A673 (cell line): ENCODE measurements at regions not wholly inside any gene's neighbourhood (a gene's known extent, or its start where the extent isn't known, plus 50 kb on each side); places are given as distances from the start of the nearest gene placed in this dataset.

Experiments used
- BruUV-seq: library from RNA; stranded (reverse); fragments of 400-500 nt; replicated peaks from 2 replicates; lab custom pipeline; 2021; lab: Mats Ljungman, UMichigan
- CTCF ChIA-PET: fragments of 300-600 bp; sonication (Branson Sonifier 250); formaldehyde crosslinking; loops from one replicate; lab custom pipeline; 2022; ENCODE audit warnings: antibody characterized with exemption; lab: Charles Lee
- POLR2A ChIA-PET: fragments of 300-600 bp; sonication (Branson Sonifier 250); formaldehyde crosslinking; loops from one replicate; lab custom pipeline; 2022; ENCODE audit warnings: antibody characterized with exemption; ENCODE audit not compliant: low non-redundant PET; lab: Charles Lee
- DNase-seq: peaks from one replicate; pipeline ENCODE4 v3.0.0-alpha.2; 2015; ENCODE audit warnings: low spot score
- H3K27ac ChIP-seq: fragments of 200-600 bp; sonication (generic); 2 replicates; pipeline ENCODE4 v1.5.1; 2016; ENCODE audit warnings: mixed run types, low read depth, mild to moderate bottlenecking, mixed read lengths, antibody characterized with exemption, low read length; ENCODE audit not compliant: poor library complexity, severe bottlenecking
- H3K27me3 ChIP-seq: fragments of 200-600 bp; sonication (generic); replicated peaks from 2 replicates; pipeline ENCODE4 v1.6.1; 2017; ENCODE audit warnings: mixed run types, low read depth, mild to moderate bottlenecking, mixed read lengths, antibody characterized with exemption, low read length; ENCODE audit not compliant: insufficient read depth, poor library complexity
- H3K36me3 ChIP-seq: fragments of 200-600 bp; sonication (generic); 2 replicates; pipeline ENCODE4 v1.6.1; 2016; ENCODE audit warnings: mixed run types, mild to moderate bottlenecking, mixed read lengths, antibody characterized with exemption, low read length; ENCODE audit not compliant: insufficient read depth, poor library complexity, severe bottlenecking
- H3K4me1 ChIP-seq: fragments of 200-600 bp; sonication (generic); 2 replicates; pipeline ENCODE4 v1.6.1; 2017; ENCODE audit warnings: mixed run types, mild to moderate bottlenecking, mixed read lengths, antibody characterized with exemption, low read length; ENCODE audit not compliant: insufficient read depth, poor library complexity, severe bottlenecking
- H3K4me3 ChIP-seq: fragments of 200-600 bp; sonication (generic); 2 replicates; pipeline ENCODE4 v1.5.1; 2016; ENCODE audit warnings: low read depth, mixed run types, mild to moderate bottlenecking, mixed read lengths, low read length; ENCODE audit not compliant: poor library complexity, severe bottlenecking
- H3K9me3 ChIP-seq: fragments of 200-600 bp; sonication (generic); 2 replicates; pipeline ENCODE4 v1.6.1; 2016; ENCODE audit warnings: mixed run types, low read depth, mild to moderate bottlenecking, mixed read lengths, antibody characterized with exemption, low read length; ENCODE audit not compliant: poor library complexity, severe bottlenecking
- EZH2 ChIP-seq: fragments of 200-600 bp; sonication (generic); IDR thresholded peaks from 2 replicates; pipeline ENCODE4 v1.6.1; 2017; ENCODE audit warnings: borderline replicate concordance, low read depth, mild to moderate bottlenecking, mixed read lengths, antibody characterized with exemption, low read length; ENCODE audit not compliant: poor library complexity, severe bottlenecking
- intact Hi-C: fragments of 100-400 bp; cut with micrococcal nuclease; formaldehyde crosslinking; loops from one replicate; pipeline ENCODE4 v1.10.0; 2022; ENCODE audit not compliant: unreplicated experiment
- TF ChIP-seq, protein P1 (sequence below): fragments of 300-800, 200-600 bp; sonication (generic); conservative IDR thresholded peaks from 2 replicates; pipeline ENCODE4 v1.5.1; 2017; ENCODE audit warnings: low read depth, mild to moderate bottlenecking, antibody characterized with exemption, low read length, moderate library complexity, mixed read lengths

DNA sequence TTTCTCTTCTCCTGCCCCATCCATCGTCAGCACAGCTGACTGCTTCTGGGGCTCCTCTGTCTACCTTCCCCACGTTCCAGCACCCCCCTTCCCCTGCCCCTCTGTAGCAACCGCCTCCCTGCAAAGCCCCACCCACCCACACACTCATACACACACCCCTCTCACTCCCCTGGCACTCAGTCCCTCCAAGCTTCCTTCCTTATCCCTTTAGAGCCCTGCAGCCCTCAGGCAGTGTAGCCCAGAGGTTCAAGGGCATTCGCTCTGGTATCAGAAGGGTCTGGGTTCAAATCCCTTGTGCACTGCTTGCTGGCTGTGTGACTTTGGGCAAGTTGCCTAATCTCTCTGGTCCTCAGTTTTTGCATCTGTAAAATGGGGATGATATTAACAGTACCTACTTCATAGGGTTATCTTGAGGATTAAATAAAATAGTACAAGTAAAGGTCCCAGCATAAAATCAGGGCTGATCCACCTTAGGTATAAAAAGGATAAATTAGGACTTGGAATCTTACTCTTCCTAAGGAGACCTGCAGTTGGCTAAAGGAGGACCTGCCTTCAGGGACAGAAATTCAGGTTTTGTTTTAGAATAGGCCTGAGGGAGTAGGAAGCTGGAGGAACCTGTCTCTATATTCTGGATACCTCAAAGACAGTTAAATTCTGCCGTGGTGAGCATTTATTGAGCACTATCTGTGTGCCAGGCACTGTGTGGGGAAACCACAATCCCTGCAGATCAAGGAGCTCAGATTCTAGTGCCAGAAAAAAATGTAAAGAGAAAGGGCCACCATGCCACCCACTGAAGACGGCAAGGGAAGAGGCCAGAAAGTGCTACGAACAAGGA lies 94.1 kb downstream of the SNX5 start:
- CTCF ChIA-PET: no interaction called here
- TF ChIP-seq, protein P1, sequence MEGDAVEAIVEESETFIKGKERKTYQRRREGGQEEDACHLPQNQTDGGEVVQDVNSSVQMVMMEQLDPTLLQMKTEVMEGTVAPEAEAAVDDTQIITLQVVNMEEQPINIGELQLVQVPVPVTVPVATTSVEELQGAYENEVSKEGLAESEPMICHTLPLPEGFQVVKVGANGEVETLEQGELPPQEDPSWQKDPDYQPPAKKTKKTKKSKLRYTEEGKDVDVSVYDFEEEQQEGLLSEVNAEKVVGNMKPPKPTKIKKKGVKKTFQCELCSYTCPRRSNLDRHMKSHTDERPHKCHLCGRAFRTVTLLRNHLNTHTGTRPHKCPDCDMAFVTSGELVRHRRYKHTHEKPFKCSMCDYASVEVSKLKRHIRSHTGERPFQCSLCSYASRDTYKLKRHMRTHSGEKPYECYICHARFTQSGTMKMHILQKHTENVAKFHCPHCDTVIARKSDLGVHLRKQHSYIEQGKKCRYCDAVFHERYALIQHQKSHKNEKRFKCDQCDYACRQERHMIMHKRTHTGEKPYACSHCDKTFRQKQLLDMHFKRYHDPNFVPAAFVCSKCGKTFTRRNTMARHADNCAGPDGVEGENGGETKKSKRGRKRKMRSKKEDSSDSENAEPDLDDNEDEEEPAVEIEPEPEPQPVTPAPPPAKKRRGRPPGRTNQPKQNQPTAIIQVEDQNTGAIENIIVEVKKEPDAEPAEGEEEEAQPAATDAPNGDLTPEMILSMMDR: no peak
- no peak for TF ChIP-seq EZH2
- no peak for DNase-seq
- no TSS peak for BruUV-seq
- H3K9me3 ChIP-seq: no peaks in the 10 kb centered on the region
- H3K27ac ChIP-seq: no peak overlapping the region
- peaks cover 21% of the 10 kb centered on the region for H3K4me1 ChIP-seq
- intact Hi-C loops: no loop called here
- no peaks in the 10 kb centered on the region for H3K27me3 ChIP-seq
- POLR2A ChIA-PET: no interaction called here
- no peaks in the 10 kb centered on the region for H3K36me3 ChIP-seq
- no peak overlapping the region for H3K4me3 ChIP-seq

DNA sequence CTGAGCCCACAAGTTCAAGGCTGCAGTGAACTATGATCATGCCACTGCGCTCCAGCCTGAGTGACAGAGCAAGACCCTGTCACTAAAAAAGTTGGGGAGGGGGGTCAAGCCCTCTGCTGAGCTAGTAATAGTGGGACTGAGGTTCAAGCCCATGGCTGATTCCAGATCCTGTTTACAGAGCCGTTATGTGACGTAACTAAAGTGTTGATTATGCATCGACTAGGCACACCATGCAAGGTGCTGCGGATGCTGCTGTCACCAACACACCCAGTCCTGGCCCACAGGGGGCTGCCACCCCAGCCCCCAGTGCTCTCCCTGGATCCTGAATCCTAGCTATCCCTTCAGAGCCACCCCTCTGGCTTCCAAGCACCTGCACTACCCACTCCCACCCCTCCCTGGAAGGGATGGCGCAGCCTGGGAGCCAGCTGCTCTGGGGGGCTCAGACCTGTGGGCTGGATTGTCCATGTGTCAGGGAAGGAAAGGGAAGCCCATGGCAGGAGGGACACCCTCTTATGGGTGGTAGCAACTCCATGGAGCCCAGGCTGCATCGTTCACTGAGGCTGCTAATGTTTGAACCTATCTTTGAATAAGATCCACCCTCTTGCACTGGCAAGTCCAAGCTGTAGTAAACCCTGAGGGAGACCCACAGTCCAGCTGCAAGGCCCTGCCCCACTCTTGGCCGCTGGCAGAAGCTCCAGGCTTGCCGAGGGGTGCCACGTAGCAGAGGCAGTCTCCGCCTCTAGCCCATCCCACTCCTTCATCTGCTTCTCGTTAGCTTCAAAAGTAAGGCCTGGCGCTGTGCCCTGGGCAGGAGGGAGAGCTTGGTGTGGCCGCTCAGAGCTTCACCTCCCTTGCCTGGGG lies 95.0 kb downstream of the SNX5 start:
- DNase-seq: peak; percentile 91
- POLR2A ChIA-PET: interaction anchor here (0.6 kb wide), 1 partner anchor 11 kb away, joined by 3 read pairs; no protein-coding TSS in a partner anchor
- intact Hi-C loops: no loop called here
- no peaks in the 10 kb centered on the region for H3K36me3 ChIP-seq
- H3K27me3 ChIP-seq: no peaks in the 10 kb centered on the region
- no peaks in the 10 kb centered on the region for H3K9me3 ChIP-seq
- TF ChIP-seq, protein P1: no peak
- TF ChIP-seq EZH2: no peak
- CTCF ChIA-PET: no interaction called here
- H3K4me1 ChIP-seq: peaks cover 17% of the 10 kb centered on the region
- no peak overlapping the region for H3K4me3 ChIP-seq
- no TSS peak for BruUV-seq
- peak overlapping the region; percentile 33 for H3K27ac ChIP-seq

DNA sequence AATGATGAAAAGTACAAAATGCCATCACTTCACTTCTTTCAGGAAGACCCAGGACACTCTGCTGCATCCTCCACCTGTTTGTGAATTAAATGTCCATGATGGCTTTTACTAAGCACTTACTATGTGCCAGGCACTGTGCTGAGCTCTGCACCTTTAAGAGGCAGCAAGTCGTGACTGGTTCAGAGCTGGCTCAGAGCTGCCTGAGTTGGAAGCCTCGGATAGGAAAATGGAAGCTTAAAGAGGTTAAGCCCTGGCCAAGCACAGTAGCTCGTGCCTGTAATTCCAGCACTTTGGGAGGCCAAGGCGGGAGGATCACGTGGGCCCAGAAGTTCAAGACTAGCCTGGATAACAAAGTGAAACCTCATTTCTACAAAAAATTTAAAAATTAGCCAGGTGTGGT lies 95.6 kb downstream of the SNX5 start:
- POLR2A ChIA-PET: interaction anchor here (0.6 kb wide), 1 partner anchor 371 kb away, joined by 4 read pairs; no protein-coding TSS in a partner anchor
- intact Hi-C loops: no loop called here
- Histone ChIP-seq H3K4me1 (peaks cover 14% of the 10 kb centered on the region), H3K36me3 (no peaks in the 10 kb centered on the region), H3K9me3 (no peaks in the 10 kb centered on the region), H3K27ac (no peak overlapping the region), H3K27me3 (no peaks in the 10 kb centered on the region), H3K4me3 (no peak overlapping the region)
- no TSS peak for BruUV-seq
- no peak for DNase-seq
- CTCF ChIA-PET: no interaction called here
- TF ChIP-seq, protein P1: no peak
- no peak for TF ChIP-seq EZH2
